Ecto neural progenitor cell (in vitro differentiated cells): ENCODE measurements at regions not wholly inside any gene's neighbourhood (a gene's known extent, or its start where the extent isn't known, plus 50 kb on each side); places are given as distances from the start of the nearest gene placed in this dataset.
"Not testable (repeated sequence)": the region's sequence is repeated elsewhere in the genome, so short reads cannot be mapped to it uniquely, and the experiment has no call there.

Source experiments
- DNase-seq: peaks from one replicate; pipeline ENCODE4 v3.0.0-alpha.2; 2018; ENCODE audit warnings: low spot score

- not testable (repeated sequence) for DNase-seq
Measured at GRCh38 chr4:17436047-17436749, 75.7 kb downstream of the QDPR start.

GRCh38 chr4:17433827-17434226, 78.1 kb downstream of the QDPR start:
- no peak for DNase-seq

- DNase-seq, result no peak
Measured at GRCh38 chr4:17427991-17428390, 83.9 kb downstream of the QDPR start.

- DNase-seq, result no peak
Measured at GRCh38 chr4:17426222-17426621, 85.7 kb downstream of the QDPR start.

- DNase-seq, result no peak
Measured at GRCh38 chr4:17418010-17418409, 93.9 kb downstream of the QDPR start.

- DNase-seq, result no peak
Measured at GRCh38 chr4:17414392-17414791, 97.5 kb downstream of the QDPR start.

- DNase-seq, result no peak
Measured at GRCh38 chr4:17400686-17401085, 111.2 kb downstream of the QDPR start.

- DNase-seq, result no peak
Measured at GRCh38 chr4:17398805-17399204, 113.1 kb downstream of the QDPR start.

GRCh38 chr4:17398035-17398434, 113.9 kb downstream of the QDPR start:
- no peak for DNase-seq

- no peak for DNase-seq
Measured at GRCh38 chr4:17397611-17398010, 114.3 kb downstream of the QDPR start.

- DNase-seq, result no peak
Measured at GRCh38 chr4:17385403-17385802, 126.5 kb downstream of the QDPR start.

- no peak for DNase-seq
Measured at GRCh38 chr4:17380347-17380746, 131.5 kb downstream of the QDPR start.

GRCh38 chr4:17376205-17376604, 135.7 kb downstream of the QDPR start:
- DNase-seq, result no peak

GRCh38 chr4:17373666-17374065, 138.2 kb downstream of the QDPR start:
- DNase-seq, result no peak

GRCh38 chr4:17370818-17371217, 141.1 kb downstream of the QDPR start:
- no peak for DNase-seq

GRCh38 chr4:17368408-17368807, 143.5 kb downstream of the QDPR start:
- DNase-seq, result no peak

GRCh38 chr4:17367201-17367600, 144.7 kb downstream of the QDPR start:
- DNase-seq, result no peak

- DNase-seq, result no peak
Measured at GRCh38 chr4:17366496-17366895, 145.4 kb downstream of the QDPR start.

GRCh38 chr4:17362430-17362829, 149.5 kb downstream of the QDPR start:
- no peak for DNase-seq

GRCh38 chr4:17358241-17358640, 153.6 kb downstream of the QDPR start:
- no peak for DNase-seq

- no peak for DNase-seq
Measured at GRCh38 chr4:17356926-17357325, 155.0 kb downstream of the QDPR start.

- no peak for DNase-seq
Measured at GRCh38 chr4:17352357-17352756, 159.5 kb downstream of the QDPR start.

- DNase-seq, result no peak
Measured at GRCh38 chr4:17347445-17347844, 164.4 kb downstream of the QDPR start.

- no peak for DNase-seq
Measured at GRCh38 chr4:17339376-17339775, 172.5 kb downstream of the QDPR start.
